HepG2 (cell line): ENCODE measurements at regions not wholly inside any gene's neighbourhood (a gene's known extent, or its start where the extent isn't known, plus 50 kb on each side); places are given as distances from the start of the nearest gene placed in this dataset.

ENCODE experiments used
- ATAC-seq: fragments of 200-7000 bp; cut with Tn5 transposase; 3 replicates; pipeline ENCODE4 v1.9.1; 2020; ENCODE audit warnings: mild to moderate bottlenecking, moderate library complexity
- BruUV-seq: library from RNA; stranded (reverse); fragments of 400-500 nt; replicated peaks from 2 replicates; lab custom pipeline; 2021; lab: Mats Ljungman, UMichigan
- CTCF ChIA-PET: fragments of 300-600 bp; formaldehyde crosslinking; extraction: SDS; loops from one replicate; lab custom pipeline; 2021; ENCODE audit warnings: low total read pairs, inconsistent platforms, low intra/inter-chr PET ratio; lab: Yijun Ruan, JAX
- POLR2A ChIA-PET: fragments of 350-600 bp; sonication (Branson Sonifier 250); formaldehyde crosslinking; loops from one replicate; lab custom pipeline; 2020; ENCODE audit warnings: antibody characterized with exemption, inconsistent platforms; lab: Yijun Ruan, JAX
- DNase-seq: peaks from one replicate; pipeline ENCODE4 v3.0.0-alpha.2; 2015; ENCODE audit warnings: low spot score
- FAIRE-seq: peaks from 3 replicates; lab custom pipeline; 2011; peaks lifted over from hg19 to GRCh38; lab: Jason Lieb, UNC
- H2AFZ ChIP-seq: one replicate; pipeline ENCODE4 v1.6.1; 2011; ENCODE audit warnings: low read length, inconsistent platforms
- H3K27ac ChIP-seq: fragments of 300-600 bp; 3 replicates; pipeline ENCODE4 v1.8.0; 2011; ENCODE audit warnings: mixed run types, mild to moderate bottlenecking, mixed read lengths, low read length, inconsistent platforms; ENCODE audit not compliant: insufficient read depth; ENCODE audit errors: extremely low read length
- H3K27me3 ChIP-seq, 2 experiments: fragments of 200-600 bp in 1 of 2; 2 replicates in 1 of 2; 3 replicates in 1 of 2; pipeline versions ENCODE4 v1.6.0 to v1.8.0; 2011; ENCODE audit warnings: low read length in 2 of 2, mild to moderate bottlenecking in 2 of 2, moderate library complexity in 2 of 2, inconsistent platforms in 1 of 2; ENCODE audit not compliant: insufficient read depth in 2 of 2, control insufficient read depth in 1 of 2
- H3K36me3 ChIP-seq, 2 experiments: fragments of 200-600 bp in 1 of 2; replicated peaks in 1 of 2; 2 replicates in 1 of 2; 3 replicates in 1 of 2; pipeline versions ENCODE4 v1.5.1 to v1.8.0; 2011; ENCODE audit warnings: low read length in 2 of 2, inconsistent platforms in 1 of 2; ENCODE audit not compliant: insufficient read depth in 2 of 2, control insufficient read depth in 1 of 2
- H3K4me1 ChIP-seq: 2 replicates; pipeline ENCODE4 v1.5.1; 2012; ENCODE audit warnings: low read length, inconsistent platforms; ENCODE audit not compliant: insufficient read depth
- H3K4me2 ChIP-seq: 2 replicates; pipeline ENCODE4 v1.6.0; 2011; ENCODE audit warnings: low read depth, low read length, inconsistent platforms
- H3K4me3 ChIP-seq, 3 experiments: fragments of 200-600 bp in 1 of 3; sonication (generic), shearing (Covaris generic) in 1 of 3; replicated peaks in 1 of 3; 2 replicates each; pipeline ENCODE4 v1.5.1; 2011 to 2016; ENCODE audit warnings: low read length in 3 of 3, inconsistent platforms in 2 of 3, low read depth in 2 of 3, mild to moderate bottlenecking in 2 of 3, control low read depth in 1 of 3, mixed read lengths in 1 of 3; ENCODE audit not compliant: insufficient read depth in 1 of 3
- H3K79me2 ChIP-seq: one replicate; pipeline ENCODE4 v1.6.1; 2011; ENCODE audit warnings: low read length, inconsistent platforms; ENCODE audit not compliant: insufficient read depth
- H3K9ac ChIP-seq: 2 replicates; pipeline ENCODE4 v1.6.0; 2011; ENCODE audit warnings: mild to moderate bottlenecking, low read depth, low read length, inconsistent platforms; ENCODE audit not compliant: insufficient read depth
- H3K9me3 ChIP-seq: 2 replicates; pipeline ENCODE4 v1.5.1; 2012; ENCODE audit warnings: mild to moderate bottlenecking, low read length
- H4K20me1 ChIP-seq: 2 replicates; pipeline ENCODE4 v1.6.0; 2011; ENCODE audit warnings: inconsistent platforms, mild to moderate bottlenecking, low read length, moderate library complexity; ENCODE audit not compliant: insufficient read depth
- ATF7 ChIP-seq, 2 experiments: fragments of 450-650 bp in 1 of 2; sonication (generic) in 1 of 2; formaldehyde crosslinking in 1 of 2; IDR thresholded peaks; 2 replicates each; pipeline versions ENCODE4 v1.4.0 to v1.6.1; 2016 to 2020; ENCODE audit warnings: antibody characterized with exemption in 1 of 2, mild to moderate bottlenecking in 1 of 2, missing genetic modification reagents in 1 of 2
- CREB1 ChIP-seq, 2 experiments: fragments of 450-650 bp in 1 of 2; IDR thresholded peaks; 2 replicates each; pipeline ENCODE4 v1.6.1; 2016 to 2017; ENCODE audit warnings: control low read depth in 1 of 2, mild to moderate bottlenecking in 1 of 2, missing compliant biosample characterization in 1 of 2, missing genetic modification characterization in 1 of 2
- SNAPC4 ChIP-seq: sonication (generic); formaldehyde crosslinking; IDR thresholded peaks from 2 replicates; pipeline ENCODE4 v1.4.0; 2020; ENCODE audit warnings: mild to moderate bottlenecking, missing genetic modification reagents
- WGBS: methylation state at CpG from one replicate; pipeline ENCODE4 v1.1.6; 2017; ENCODE audit warnings: low lambda C conversion rate; 5-methylcytosine and 5-hydroxymethylcytosine counted together
- in situ Hi-C: cut with HindIII; loops from 2 replicates; pipeline ENCODE4 v1.10.0; 2017; ENCODE audit warnings: low pct_unique_long_range_greater_than_20kb; ENCODE audit not compliant: extremely low pct_ligation_motif_present
- intact Hi-C: fragments of 100-400 bp; cut with micrococcal nuclease; formaldehyde crosslinking; loops from one replicate; pipeline ENCODE4 v1.10.0; 2022; ENCODE audit not compliant: unreplicated experiment

DNA sequence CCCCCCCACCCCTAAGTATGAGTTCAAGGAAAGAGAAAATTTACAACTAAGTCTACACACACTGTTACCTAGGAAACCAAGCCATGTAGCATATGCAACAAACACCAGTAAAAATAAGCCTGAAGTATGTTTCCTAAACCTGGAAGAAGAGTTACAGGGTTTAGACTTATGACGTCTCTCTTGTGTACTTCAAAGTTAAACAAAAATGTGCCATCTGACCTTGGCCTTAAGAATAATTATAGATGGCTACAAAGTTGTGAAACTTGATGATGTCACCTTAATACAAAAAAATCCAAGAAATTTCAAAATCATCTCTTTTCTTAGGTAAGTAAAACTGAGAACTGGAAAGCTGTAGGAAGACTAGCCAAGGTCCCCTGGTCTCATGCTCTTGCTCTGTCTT lies 297.6 kb upstream of the NRXN1 start:
- intact Hi-C loops: no loop called here
- DNase-seq: no peak
- no peaks in the 10 kb centered on the region for H3K27me3 ChIP-seq
- H3K4me3 ChIP-seq: no peak overlapping the region
- no peaks in the 10 kb centered on the region for H3K79me2 ChIP-seq
- H3K4me1 ChIP-seq: no peaks in the 10 kb centered on the region
- FAIRE-seq: no peak
- CTCF ChIA-PET: no interaction called here
- no peaks in the 10 kb centered on the region for H3K36me3 ChIP-seq
- TF ChIP-seq CREB1 (IDR thresholded peaks at IDR 0.05): peak; percentile 65
- no peak for TF ChIP-seq CREB1 (CRISPR knock-in tag; IDR thresholded peaks at IDR 0.05)
- no peak for TF ChIP-seq SNAPC4 (CRISPR knock-in tag)
- peak; percentile 81 for TF ChIP-seq ATF7 (IDR thresholded peaks at IDR 0.05)
- no peak for TF ChIP-seq ATF7 (CRISPR knock-in tag; IDR thresholded peaks at IDR 0.05)
- TF ChIP-seq, all 625 proteins: peak for 2
- no peak overlapping the region for H3K4me2 ChIP-seq
- H3K27ac ChIP-seq: no peak overlapping the region
- H3K9ac ChIP-seq: no peak overlapping the region
- 3% methylated on average over 1 of the region's 1 CpG for WGBS
- ATAC-seq: no peak
- in situ Hi-C loops: no loop called here
- no peaks in the 10 kb centered on the region for H4K20me1 ChIP-seq
- POLR2A ChIA-PET: no interaction called here
- peaks cover 91% of the 10 kb centered on the region for H3K9me3 ChIP-seq
- H2AFZ ChIP-seq: no peak overlapping the region
- no TSS peak for BruUV-seq
